ENCODE measurements at regions not wholly inside any gene's neighbourhood (a gene's known extent, or its start where the extent isn't known, plus 50 kb on each side); places are given as distances from the start of the nearest gene placed in this dataset.

DNA sequence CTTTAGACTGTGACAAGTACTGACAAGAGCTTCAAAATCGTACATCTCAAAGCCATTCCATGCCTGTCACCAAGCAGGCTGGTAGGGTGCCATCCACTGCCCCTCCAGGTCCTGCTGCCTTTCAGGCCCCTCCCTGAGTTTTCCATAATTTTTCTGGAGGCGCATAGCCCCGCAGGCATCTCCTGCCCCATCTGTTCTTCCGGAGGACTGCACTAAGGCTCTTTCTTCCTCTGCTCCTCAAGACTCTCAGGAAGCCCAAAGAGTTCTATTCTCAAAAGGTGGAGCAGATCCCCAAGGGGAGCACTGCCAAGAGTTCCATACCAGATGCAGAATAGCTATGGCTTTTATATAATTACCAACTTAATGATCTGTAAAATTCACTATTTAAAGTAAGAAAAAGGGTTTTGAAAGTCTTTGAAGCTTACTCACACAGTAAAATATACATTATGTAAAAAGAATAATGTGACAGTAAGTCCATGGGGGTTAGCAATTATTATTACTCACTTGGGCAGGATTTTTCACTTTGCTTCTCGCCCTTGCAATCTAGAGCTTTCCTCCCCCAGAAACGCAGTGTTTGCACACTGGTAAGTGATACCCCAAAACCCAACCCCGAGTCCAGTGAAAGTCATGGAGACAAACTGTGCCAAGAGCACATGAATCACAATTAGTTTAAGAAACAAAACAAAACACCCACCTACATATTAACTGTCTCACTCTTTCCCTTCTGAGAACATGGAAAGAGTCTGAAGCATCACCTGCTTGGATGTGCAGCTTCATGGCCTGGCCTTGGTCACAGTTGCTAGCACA, 114.1 kb upstream of the DAPK1 start:
- TF ChIP-seq, protein P1, sequence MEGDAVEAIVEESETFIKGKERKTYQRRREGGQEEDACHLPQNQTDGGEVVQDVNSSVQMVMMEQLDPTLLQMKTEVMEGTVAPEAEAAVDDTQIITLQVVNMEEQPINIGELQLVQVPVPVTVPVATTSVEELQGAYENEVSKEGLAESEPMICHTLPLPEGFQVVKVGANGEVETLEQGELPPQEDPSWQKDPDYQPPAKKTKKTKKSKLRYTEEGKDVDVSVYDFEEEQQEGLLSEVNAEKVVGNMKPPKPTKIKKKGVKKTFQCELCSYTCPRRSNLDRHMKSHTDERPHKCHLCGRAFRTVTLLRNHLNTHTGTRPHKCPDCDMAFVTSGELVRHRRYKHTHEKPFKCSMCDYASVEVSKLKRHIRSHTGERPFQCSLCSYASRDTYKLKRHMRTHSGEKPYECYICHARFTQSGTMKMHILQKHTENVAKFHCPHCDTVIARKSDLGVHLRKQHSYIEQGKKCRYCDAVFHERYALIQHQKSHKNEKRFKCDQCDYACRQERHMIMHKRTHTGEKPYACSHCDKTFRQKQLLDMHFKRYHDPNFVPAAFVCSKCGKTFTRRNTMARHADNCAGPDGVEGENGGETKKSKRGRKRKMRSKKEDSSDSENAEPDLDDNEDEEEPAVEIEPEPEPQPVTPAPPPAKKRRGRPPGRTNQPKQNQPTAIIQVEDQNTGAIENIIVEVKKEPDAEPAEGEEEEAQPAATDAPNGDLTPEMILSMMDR (IDR thresholded peaks at IDR 0.05 in 2 of 3, conservative IDR thresholded peaks at IDR 0.05 in 1 of 3; ENCODE audit: borderline replicate concordance in 1 of 3, insufficient read depth in 1 of 3, low read depth in 2 of 3, low read length in 2 of 3) = no peak
- TF ChIP-seq YY1 (IDR thresholded peaks at IDR 0.05; ENCODE audit: extremely low read depth, insufficient replicate concordance, low read depth, low read length) (no peak), CEBPB (IDR thresholded peaks at IDR 0.05; ENCODE audit: low read depth) (no peak), POLR2A (IDR thresholded peaks at IDR 0.05; ENCODE audit: borderline replicate concordance, extremely low read depth, insufficient read depth, insufficient read length) (no peak), RAD21 (IDR thresholded peaks at IDR 0.05; ENCODE audit: low read depth) (no peak), ZFX (IDR thresholded peaks at IDR 0.05) (no peak), EZH2 (IDR thresholded peaks at IDR 0.05) (no peak), SIN3A (IDR thresholded peaks at IDR 0.05; ENCODE audit: low read depth) (no peak), FOSL1 (IDR thresholded peaks at IDR 0.05; ENCODE audit: low read depth) (no peak), TCF7L2 (IDR thresholded peaks at IDR 0.05; ENCODE audit: borderline replicate concordance, extremely low read depth, insufficient read depth, insufficient read length) (no peak)

Data from HCT116 (cell line).